Amygdala (tissue), 56 donors: ENCODE measurements at regions not wholly inside any gene's neighbourhood (a gene's known extent, or its start where the extent isn't known, plus 50 kb on each side); places are given as distances from the start of the nearest gene placed in this dataset.
"Not testable (repeated sequence)": the region's sequence is repeated elsewhere in the genome, so short reads cannot be mapped to it uniquely, and the experiment has no call there.

Experiments
- DNase-seq, 56 donors: peaks; one replicate each; lab custom pipeline; 2025; lab: John Stamatoyannopoulos, UW

GRCh38 chr5:118430076-118430475 is 558.3 kb downstream of the DTWD2 start:
- no peak for DNase-seq

GRCh38 chr5:118407958-118408357 is 580.4 kb downstream of the DTWD2 start:
- no peak for DNase-seq

GRCh38 chr5:118405650-118406061 is 582.7 kb downstream of the DTWD2 start:
- no peak for DNase-seq

- no peak for DNase-seq
Observed at GRCh38 chr5:118397236-118397635, 591.1 kb downstream of the DTWD2 start.

- DNase-seq = peak in 1 of 56 donors; percentile 28
Observed at GRCh38 chr5:118392491-118392890, 595.9 kb downstream of the DTWD2 start.

- not testable (repeated sequence) for DNase-seq
Observed at GRCh38 chr5:118382931-118383330, 605.4 kb downstream of the DTWD2 start.

GRCh38 chr5:118379470-118379869 is 608.9 kb downstream of the DTWD2 start:
- no peak for DNase-seq

GRCh38 chr5:118378959-118379358 is 609.4 kb downstream of the DTWD2 start:
- no peak for DNase-seq

GRCh38 chr5:118377420-118377819 is 610.9 kb downstream of the DTWD2 start:
- no peak for DNase-seq

- no peak for DNase-seq
Observed at GRCh38 chr5:118371973-118372831, 616.1 kb downstream of the DTWD2 start.

GRCh38 chr5:118366429-118366828 is 621.9 kb downstream of the DTWD2 start:
- DNase-seq = no peak

- DNase-seq = no peak
Observed at GRCh38 chr5:118365718-118366117, 622.6 kb downstream of the DTWD2 start.

GRCh38 chr5:118354797-118355196 is 633.5 kb downstream of the DTWD2 start:
- no peak for DNase-seq

GRCh38 chr5:118353970-118354369 is 634.4 kb downstream of the DTWD2 start:
- DNase-seq = no peak

GRCh38 chr5:118336468-118336867 is 651.9 kb downstream of the DTWD2 start:
- DNase-seq = no peak

GRCh38 chr5:118327389-118327788 is 661.0 kb downstream of the DTWD2 start:
- DNase-seq = no peak

GRCh38 chr5:118326481-118327045 is 661.8 kb downstream of the DTWD2 start:
- no peak for DNase-seq

- DNase-seq = no peak
Observed at GRCh38 chr5:118325931-118326330, 662.4 kb downstream of the DTWD2 start.

GRCh38 chr5:118323723-118324122 is 664.6 kb downstream of the DTWD2 start:
- not testable (repeated sequence) for DNase-seq

GRCh38 chr5:118321081-118321480 is 667.3 kb downstream of the DTWD2 start:
- no peak for DNase-seq

- no peak for DNase-seq
Observed at GRCh38 chr5:118320121-118320520, 668.2 kb downstream of the DTWD2 start.

- no peak for DNase-seq
Observed at GRCh38 chr5:118314931-118315330, 673.4 kb downstream of the DTWD2 start.
